PC-9 (cell line): ENCODE measurements at regions not wholly inside any gene's neighbourhood (a gene's known extent, or its start where the extent isn't known, plus 50 kb on each side); places are given as distances from the start of the nearest gene placed in this dataset.

Experiments
- EZH2 ChIP-seq: fragments of 200-600 bp; sonication (generic); IDR thresholded peaks from 2 replicates; pipeline ENCODE4 v1.8.0; 2017; ENCODE audit warnings: antibody characterized with exemption, low read depth
- TF ChIP-seq, protein P1 (sequence below): fragments of 200-600 bp; sonication (generic); conservative IDR thresholded peaks from 2 replicates; pipeline ENCODE4 v1.6.1; 2017; ENCODE audit warnings: mixed run types, antibody characterized with exemption, mild to moderate bottlenecking, moderate library complexity

DNA sequence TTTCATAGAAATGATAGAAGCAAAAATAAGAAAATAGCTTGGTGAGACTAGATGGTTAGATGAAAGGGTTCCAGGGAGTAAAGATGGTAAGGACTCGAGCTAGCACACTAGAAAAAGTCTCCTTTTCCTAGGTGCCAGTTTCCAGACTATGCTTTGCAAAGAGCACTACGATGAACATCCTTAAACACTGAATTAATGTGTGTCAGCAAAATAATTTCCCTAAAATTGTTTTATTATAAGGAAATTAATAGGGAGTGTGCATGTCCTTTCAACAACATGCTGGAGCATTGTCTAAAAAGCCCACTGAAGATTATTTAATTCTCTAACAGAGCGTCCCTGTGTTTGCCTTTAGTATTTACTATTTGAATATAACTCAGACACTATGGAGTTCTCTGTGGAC, 107.4 kb upstream of the NDUFV2 start:
- TF ChIP-seq, protein P1, sequence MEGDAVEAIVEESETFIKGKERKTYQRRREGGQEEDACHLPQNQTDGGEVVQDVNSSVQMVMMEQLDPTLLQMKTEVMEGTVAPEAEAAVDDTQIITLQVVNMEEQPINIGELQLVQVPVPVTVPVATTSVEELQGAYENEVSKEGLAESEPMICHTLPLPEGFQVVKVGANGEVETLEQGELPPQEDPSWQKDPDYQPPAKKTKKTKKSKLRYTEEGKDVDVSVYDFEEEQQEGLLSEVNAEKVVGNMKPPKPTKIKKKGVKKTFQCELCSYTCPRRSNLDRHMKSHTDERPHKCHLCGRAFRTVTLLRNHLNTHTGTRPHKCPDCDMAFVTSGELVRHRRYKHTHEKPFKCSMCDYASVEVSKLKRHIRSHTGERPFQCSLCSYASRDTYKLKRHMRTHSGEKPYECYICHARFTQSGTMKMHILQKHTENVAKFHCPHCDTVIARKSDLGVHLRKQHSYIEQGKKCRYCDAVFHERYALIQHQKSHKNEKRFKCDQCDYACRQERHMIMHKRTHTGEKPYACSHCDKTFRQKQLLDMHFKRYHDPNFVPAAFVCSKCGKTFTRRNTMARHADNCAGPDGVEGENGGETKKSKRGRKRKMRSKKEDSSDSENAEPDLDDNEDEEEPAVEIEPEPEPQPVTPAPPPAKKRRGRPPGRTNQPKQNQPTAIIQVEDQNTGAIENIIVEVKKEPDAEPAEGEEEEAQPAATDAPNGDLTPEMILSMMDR = no peak
- no peak for TF ChIP-seq EZH2
